Gastrocnemius medialis (tissue), 4 donors: ENCODE measurements at regions not wholly inside any gene's neighbourhood (a gene's known extent, or its start where the extent isn't known, plus 50 kb on each side); places are given as distances from the start of the nearest gene placed in this dataset.

Experiments used
- ATAC-seq, 2 donors: fragments of 150-250 bp; one replicate each; pipeline ENCODE4 v1.9.1; 2016
- DNase-seq, 2 donors: peaks; one replicate each; pipeline ENCODE4 v3.0.0-alpha.2; 2019
- H3K27ac ChIP-seq, 4 donors: fragments of 200-600 bp; sonication (generic); 1 replicate in 1 of 4; 2 replicates in 3 of 4; pipeline ENCODE4 v1.5.1; 2016 to 2018; ENCODE audit warnings: mild to moderate bottlenecking in 2 of 4, moderate library complexity in 1 of 4
- H3K27me3 ChIP-seq, 3 donors: fragments of 200-600 bp; sonication (generic) in 2 of 3; 1 replicate in 1 of 3; 2 replicates in 2 of 3; pipeline versions ENCODE4 v1.5.1 to v1.6.0; 2016 to 2019; ENCODE audit warnings: mild to moderate bottlenecking in 1 of 3, moderate library complexity in 1 of 3
- H3K36me3 ChIP-seq, 2 donors: fragments of 200-600 bp; sonication (generic) in 1 of 2; one replicate each; pipeline ENCODE4 v1.5.1; 2017 to 2018
- H3K4me1 ChIP-seq, 2 donors: fragments of 200-600 bp; sonication (generic) in 1 of 2; one replicate each; pipeline ENCODE4 v1.5.1; 2016 to 2017; ENCODE audit warnings: mild to moderate bottlenecking in 2 of 2
- H3K4me3 ChIP-seq, 4 donors: fragments of 200-600 bp; sonication (generic) in 3 of 4; 1 replicate in 1 of 4; 2 replicates in 3 of 4; pipeline ENCODE4 v1.5.1; 2016 to 2019; ENCODE audit warnings: mild to moderate bottlenecking in 2 of 4
- H3K9me3 ChIP-seq, 3 donors: fragments of 200-600 bp; sonication (generic) in 2 of 3; 1 replicate in 1 of 3; 2 replicates in 2 of 3; pipeline ENCODE4 v1.5.1; 2016 to 2019
- POLR2A ChIP-seq, 2 donors: fragments of 450-650 bp; IDR thresholded peaks; one replicate each; pipeline ENCODE4 v1.6.1; 2017; ENCODE audit warnings: antibody characterized with exemption in 2 of 2, mild to moderate bottlenecking in 2 of 2, moderate library complexity in 2 of 2
- in situ Hi-C, 4 donors: fragments of 200-750 bp; cut with MboI; loops; one replicate each; pipeline versions ENCODE4 v1.15.0 to v1.8.0; 2017; ENCODE audit warnings: low sequenced_read_pairs in 4 of 4
- intact Hi-C: fragments of 100-400 bp; cut with DNase I; formaldehyde crosslinking; loops from one replicate; pipeline ENCODE4 v1.15.1; 2023; ENCODE audit warnings: low total_unique reads
- TF ChIP-seq, protein P1 (sequence below), 5 experiments: fragments of 450-650 bp in 3 of 5; fragments of 200-600 bp in 2 of 5; sonication (generic) in 2 of 5; IDR thresholded peaks in 4 of 5; conservative IDR thresholded peaks in 1 of 5; 1 replicate in 4 of 5; 2 replicates in 1 of 5; pipeline ENCODE4 v1.5.1; 2016 to 2019; ENCODE audit warnings: antibody characterized with exemption in 5 of 5, mild to moderate bottlenecking in 3 of 5, moderate library complexity in 3 of 5

DNA sequence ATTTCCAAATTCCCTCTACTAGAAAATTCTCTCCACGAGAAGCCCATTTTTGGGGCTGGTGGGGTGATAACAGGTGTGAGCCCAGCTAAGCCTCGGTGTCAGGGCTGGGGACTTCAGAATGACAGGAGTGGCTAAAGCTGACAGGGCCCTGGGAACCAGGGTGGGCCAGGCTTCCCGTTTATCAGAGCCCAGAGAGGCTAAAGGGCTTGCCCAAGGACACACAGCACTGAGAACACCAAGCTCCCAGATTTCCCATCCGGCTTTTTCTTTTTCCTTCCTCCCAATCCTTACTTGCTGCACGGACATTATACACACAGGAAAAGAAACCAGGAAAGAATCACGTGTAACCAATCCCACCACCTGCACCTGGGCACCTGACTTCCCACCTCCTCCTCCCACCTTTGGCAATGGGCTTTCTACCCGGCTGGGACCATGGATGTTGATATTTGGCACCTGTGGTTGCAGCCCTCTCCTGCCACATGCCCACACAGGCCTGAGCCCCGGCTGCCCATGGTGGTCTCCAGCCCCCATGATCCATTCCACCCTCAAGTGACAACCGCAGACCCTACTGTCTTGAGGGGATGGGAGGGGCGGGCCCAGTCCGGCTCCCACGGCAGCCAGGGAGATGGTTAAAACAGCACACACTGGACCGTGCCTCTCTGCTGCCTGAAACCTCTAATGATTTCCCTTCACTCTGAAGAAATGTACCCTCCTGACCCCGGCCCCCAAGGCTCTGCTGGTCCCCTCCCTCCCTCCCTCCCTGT, 78.9 kb downstream of the ENGASE start:
- ATAC-seq (no peak), DNase-seq (no peak)
- peaks cover 40 to 73% (median 56%) of the 10 kb centered on the region in 3 donors for H3K27me3 ChIP-seq
- in situ Hi-C loops (no loop called here), intact Hi-C loops (no loop called here)
- no peak for TF ChIP-seq POLR2A (IDR thresholded peaks at IDR 0.05)
- TF ChIP-seq, protein P1, sequence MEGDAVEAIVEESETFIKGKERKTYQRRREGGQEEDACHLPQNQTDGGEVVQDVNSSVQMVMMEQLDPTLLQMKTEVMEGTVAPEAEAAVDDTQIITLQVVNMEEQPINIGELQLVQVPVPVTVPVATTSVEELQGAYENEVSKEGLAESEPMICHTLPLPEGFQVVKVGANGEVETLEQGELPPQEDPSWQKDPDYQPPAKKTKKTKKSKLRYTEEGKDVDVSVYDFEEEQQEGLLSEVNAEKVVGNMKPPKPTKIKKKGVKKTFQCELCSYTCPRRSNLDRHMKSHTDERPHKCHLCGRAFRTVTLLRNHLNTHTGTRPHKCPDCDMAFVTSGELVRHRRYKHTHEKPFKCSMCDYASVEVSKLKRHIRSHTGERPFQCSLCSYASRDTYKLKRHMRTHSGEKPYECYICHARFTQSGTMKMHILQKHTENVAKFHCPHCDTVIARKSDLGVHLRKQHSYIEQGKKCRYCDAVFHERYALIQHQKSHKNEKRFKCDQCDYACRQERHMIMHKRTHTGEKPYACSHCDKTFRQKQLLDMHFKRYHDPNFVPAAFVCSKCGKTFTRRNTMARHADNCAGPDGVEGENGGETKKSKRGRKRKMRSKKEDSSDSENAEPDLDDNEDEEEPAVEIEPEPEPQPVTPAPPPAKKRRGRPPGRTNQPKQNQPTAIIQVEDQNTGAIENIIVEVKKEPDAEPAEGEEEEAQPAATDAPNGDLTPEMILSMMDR (IDR thresholded peaks at IDR 0.05 in 4 of 5, conservative IDR thresholded peaks at IDR 0.05 in 1 of 5): no peak
- H3K9me3 ChIP-seq: no peaks in the 10 kb centered on the region
- H3K36me3 ChIP-seq: no peaks in the 10 kb centered on the region
- H3K4me3 ChIP-seq: no peak overlapping the region
- H3K4me1 ChIP-seq: no peaks in the 10 kb centered on the region
- H3K27ac ChIP-seq: no peak overlapping the region

DNA sequence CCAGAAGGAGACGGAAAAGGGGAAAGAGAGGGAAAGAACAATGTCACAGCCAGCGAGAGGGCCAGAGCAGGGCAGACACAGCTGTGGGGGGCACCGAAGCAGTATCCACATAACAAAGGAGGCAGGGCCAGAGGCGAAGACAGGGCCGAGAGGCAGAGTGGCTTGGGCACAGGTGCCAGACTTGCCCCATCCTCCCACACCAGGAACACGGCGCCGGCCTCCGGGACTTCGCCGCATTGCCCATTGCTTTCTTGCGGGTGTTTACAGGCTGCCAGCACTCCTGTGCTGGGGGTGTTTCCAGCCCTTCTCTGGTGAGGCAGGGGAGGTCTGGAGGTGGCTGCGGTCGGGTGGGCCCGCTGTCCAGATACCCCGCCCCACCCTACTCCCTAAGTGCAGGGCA, 78.0 kb downstream of the ENGASE start:
- in situ Hi-C loops: no loop called here
- DNase-seq: no peak

DNA sequence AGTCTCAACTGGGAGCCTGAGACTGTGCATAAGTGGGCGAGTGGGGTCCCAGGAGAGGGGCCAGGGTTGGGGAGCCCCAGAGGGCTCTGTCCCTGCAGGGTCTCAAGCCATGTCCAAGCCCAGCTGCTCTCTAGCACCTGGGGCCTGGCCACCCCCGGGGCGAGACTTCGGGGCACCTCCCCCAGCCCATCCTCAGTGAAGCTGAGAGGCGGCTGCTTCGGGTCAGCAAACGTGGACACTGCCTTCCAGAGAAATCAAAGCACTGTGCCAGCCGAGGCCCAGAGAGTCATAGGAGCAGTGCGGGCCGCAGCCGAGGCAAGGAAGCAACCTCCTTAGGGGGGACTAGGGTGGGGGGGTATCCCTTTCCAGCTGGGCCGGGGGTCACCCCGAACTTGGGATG, 77.5 kb downstream of the ENGASE start:
- no peaks in the 10 kb centered on the region for H3K9me3 ChIP-seq
- no peak overlapping the region for H3K27ac ChIP-seq
- TF ChIP-seq POLR2A (IDR thresholded peaks at IDR 0.05): no peak
- TF ChIP-seq, protein P1 (IDR thresholded peaks at IDR 0.05 in 4 of 5, conservative IDR thresholded peaks at IDR 0.05 in 1 of 5): no peak
- ATAC-seq (no peak), DNase-seq (no peak)
- no peak overlapping the region for H3K4me3 ChIP-seq
- H3K36me3 ChIP-seq: no peaks in the 10 kb centered on the region
- intact Hi-C loops (no loop called here), in situ Hi-C loops (no loop called here)
- H3K27me3 ChIP-seq: peaks cover 32 to 75% (median 49%) of the 10 kb centered on the region in 3 donors
- H3K4me1 ChIP-seq: no peaks in the 10 kb centered on the region

More for the DNA sequence above, 78.0 kb downstream of the ENGASE start:
- no peaks in the 10 kb centered on the region for H3K4me1 ChIP-seq
- no peak overlapping the region for H3K4me3 ChIP-seq
- H3K36me3 ChIP-seq: no peaks in the 10 kb centered on the region
- peaks cover 34 to 75% (median 54%) of the 10 kb centered on the region in 3 donors for H3K27me3 ChIP-seq
- TF ChIP-seq, protein P1 (IDR thresholded peaks at IDR 0.05 in 4 of 5, conservative IDR thresholded peaks at IDR 0.05 in 1 of 5): no peak
- no peak for TF ChIP-seq POLR2A (IDR thresholded peaks at IDR 0.05)
- no peak for ATAC-seq
- intact Hi-C loops: no loop called here
- no peaks in the 10 kb centered on the region for H3K9me3 ChIP-seq
- no peak overlapping the region for H3K27ac ChIP-seq

DNA sequence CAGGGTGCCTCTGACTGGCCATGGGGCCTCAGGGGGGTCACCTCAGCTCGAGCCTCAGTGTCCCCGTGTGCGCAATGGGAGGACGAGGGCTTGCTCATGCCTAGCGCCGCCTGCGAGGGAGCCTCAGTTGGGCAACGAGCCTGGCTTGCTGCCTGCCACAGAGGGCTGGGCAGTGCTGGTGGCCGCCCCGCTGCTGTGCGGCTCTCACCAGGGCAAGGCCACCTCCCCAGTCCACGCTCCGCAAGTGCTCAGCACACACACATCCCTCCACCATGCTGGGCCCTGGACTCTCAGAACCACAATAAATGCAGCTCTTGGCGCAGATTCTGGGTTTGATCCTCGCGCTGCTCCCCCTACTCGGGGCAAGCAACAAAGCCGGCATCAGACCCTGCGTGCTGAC, 76.2 kb downstream of the ENGASE start:
- H3K4me3 ChIP-seq: no peak overlapping the region
- intact Hi-C loops (no loop called here), in situ Hi-C loops (no loop called here)
- no peak for ATAC-seq
- no peak overlapping the region for H3K27ac ChIP-seq
- no peak for DNase-seq
- H3K27me3 ChIP-seq: peaks cover 30 to 68% (median 40%) of the 10 kb centered on the region in 3 donors
- H3K9me3 ChIP-seq: no peaks in the 10 kb centered on the region
- H3K4me1 ChIP-seq: no peaks in the 10 kb centered on the region
- TF ChIP-seq, protein P1 (IDR thresholded peaks at IDR 0.05 in 4 of 5, conservative IDR thresholded peaks at IDR 0.05 in 1 of 5): no peak
- TF ChIP-seq POLR2A (IDR thresholded peaks at IDR 0.05): no peak
- H3K36me3 ChIP-seq: no peaks in the 10 kb centered on the region
